ENCODE measurements at regions not wholly inside any gene's neighbourhood (a gene's known extent, or its start where the extent isn't known, plus 50 kb on each side); places are given as distances from the start of the nearest gene placed in this dataset.

DNA sequence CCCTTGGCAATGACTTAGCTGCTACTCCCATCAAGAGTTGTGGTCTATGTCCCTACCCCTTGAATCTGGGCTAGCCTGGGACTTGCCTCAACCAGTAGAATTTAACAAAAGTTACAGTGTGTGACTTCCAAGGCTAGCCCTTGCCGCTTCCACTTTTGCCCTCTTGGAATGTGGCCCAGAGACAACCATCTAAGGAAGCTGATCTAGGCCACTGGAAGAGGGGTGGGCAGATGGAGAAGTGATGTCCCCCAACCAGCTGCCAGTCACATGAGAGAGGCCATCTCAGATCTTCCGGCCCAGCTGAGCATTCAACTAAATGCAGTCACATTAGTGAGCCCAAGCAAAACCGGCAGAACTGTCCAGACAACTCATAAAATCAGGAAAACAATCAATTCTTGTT is 115.1 kb downstream of the TOMM20 start:
- POLR2A ChIA-PET: interaction anchor here (0.8 to 1.2 kb wide), 2 partner anchors 289 to 404 kb away, joined by 3 to 4 read pairs; partner anchors contain the start of gene IRF2BP2
- H3K27ac Mint-ChIP-seq: peak overlapping the region; percentile 95
- intact Hi-C loops (cut with micrococcal nuclease): loop anchor here (5.0 to 10.0 kb wide), 4 partner anchors 51 to 519 kb away; no protein-coding TSS in a partner anchor
- no peak overlapping the region for H3K4me3 Mint-ChIP-seq
- H3K27me3 Mint-ChIP-seq: no peaks in the 10 kb centered on the region
- ATAC-seq: no peak
- TF ChIP-seq, protein P1, sequence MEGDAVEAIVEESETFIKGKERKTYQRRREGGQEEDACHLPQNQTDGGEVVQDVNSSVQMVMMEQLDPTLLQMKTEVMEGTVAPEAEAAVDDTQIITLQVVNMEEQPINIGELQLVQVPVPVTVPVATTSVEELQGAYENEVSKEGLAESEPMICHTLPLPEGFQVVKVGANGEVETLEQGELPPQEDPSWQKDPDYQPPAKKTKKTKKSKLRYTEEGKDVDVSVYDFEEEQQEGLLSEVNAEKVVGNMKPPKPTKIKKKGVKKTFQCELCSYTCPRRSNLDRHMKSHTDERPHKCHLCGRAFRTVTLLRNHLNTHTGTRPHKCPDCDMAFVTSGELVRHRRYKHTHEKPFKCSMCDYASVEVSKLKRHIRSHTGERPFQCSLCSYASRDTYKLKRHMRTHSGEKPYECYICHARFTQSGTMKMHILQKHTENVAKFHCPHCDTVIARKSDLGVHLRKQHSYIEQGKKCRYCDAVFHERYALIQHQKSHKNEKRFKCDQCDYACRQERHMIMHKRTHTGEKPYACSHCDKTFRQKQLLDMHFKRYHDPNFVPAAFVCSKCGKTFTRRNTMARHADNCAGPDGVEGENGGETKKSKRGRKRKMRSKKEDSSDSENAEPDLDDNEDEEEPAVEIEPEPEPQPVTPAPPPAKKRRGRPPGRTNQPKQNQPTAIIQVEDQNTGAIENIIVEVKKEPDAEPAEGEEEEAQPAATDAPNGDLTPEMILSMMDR (IDR thresholded peaks at IDR 0.05): no peak
- peaks cover 12% of the 10 kb centered on the region for H3K9me3 Mint-ChIP-seq
- CTCF ChIA-PET: no interaction called here
- H3K36me3 Mint-ChIP-seq (ENCODE audit: low read depth): peaks cover 29% of the 10 kb centered on the region
- DNase-seq: no peak
- peaks cover 87% of the 10 kb centered on the region for H3K4me1 Mint-ChIP-seq (ENCODE audit: low read depth)

DNA sequence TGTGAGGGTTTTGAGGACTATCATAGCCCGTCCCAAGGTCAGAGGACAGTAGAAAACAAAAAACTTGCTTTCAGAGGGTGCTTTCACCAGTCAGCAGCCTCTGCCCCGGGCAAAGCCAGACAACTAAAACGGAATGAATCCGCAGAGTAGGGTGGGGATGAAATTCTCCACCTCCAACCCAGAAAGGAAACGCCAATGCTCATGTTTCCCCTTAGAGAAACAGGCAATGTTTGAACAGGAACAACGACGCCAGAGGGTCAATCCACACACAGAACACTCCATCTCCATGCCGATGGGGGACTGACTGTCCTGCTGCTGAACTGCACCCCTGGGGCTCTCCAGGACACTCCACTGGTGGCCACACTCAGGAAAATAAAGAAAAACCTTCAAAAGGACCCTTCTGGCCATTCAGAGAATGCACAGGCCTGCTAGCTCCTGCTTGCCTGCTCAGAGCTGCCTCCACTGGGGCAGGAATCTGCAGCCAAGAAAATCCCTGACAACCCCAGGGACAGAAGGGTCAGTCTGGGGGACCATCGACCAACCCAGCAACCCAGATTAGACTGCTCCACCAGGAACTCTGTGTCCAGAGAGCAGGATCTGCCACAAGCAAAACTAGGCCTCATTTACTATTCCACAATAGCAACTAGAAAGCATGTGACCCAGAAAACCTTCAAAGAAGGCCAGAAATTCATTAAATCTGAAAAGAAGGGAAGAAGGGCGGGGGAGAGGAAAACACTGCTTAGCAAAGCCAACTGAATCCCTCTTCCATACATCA is 116.0 kb downstream of the TOMM20 start:
- peaks cover 14% of the 10 kb centered on the region for H3K9me3 Mint-ChIP-seq
- DNase-seq: no peak
- TF ChIP-seq, protein P1 (IDR thresholded peaks at IDR 0.05): no peak
- ATAC-seq: no peak
- peak overlapping the region; percentile 95 for H3K27ac Mint-ChIP-seq
- H3K4me1 Mint-ChIP-seq (ENCODE audit: low read depth): peaks cover 85% of the 10 kb centered on the region
- ChIA-PET CTCF (interaction anchor here (0.9 to 1.8 kb wide), 8 partner anchors 10 to 174 kb away, joined by 3 to 7 read pairs (median 4); no protein-coding TSS in a partner anchor), POLR2A (interaction anchor here (1.0 to 2.0 kb wide), 21 partner anchors 10 to 403 kb away, joined by 3 to 25 read pairs (median 6); partner anchors contain the start of gene IRF2BP2)
- intact Hi-C loops (cut with micrococcal nuclease): loop anchor here (5.0 to 10.0 kb wide), 4 partner anchors 50 to 518 kb away; no protein-coding TSS in a partner anchor
- peaks cover 32% of the 10 kb centered on the region for H3K36me3 Mint-ChIP-seq (ENCODE audit: low read depth)
- no peaks in the 10 kb centered on the region for H3K27me3 Mint-ChIP-seq
- peak overlapping the region; percentile 51 for H3K4me3 Mint-ChIP-seq

DNA sequence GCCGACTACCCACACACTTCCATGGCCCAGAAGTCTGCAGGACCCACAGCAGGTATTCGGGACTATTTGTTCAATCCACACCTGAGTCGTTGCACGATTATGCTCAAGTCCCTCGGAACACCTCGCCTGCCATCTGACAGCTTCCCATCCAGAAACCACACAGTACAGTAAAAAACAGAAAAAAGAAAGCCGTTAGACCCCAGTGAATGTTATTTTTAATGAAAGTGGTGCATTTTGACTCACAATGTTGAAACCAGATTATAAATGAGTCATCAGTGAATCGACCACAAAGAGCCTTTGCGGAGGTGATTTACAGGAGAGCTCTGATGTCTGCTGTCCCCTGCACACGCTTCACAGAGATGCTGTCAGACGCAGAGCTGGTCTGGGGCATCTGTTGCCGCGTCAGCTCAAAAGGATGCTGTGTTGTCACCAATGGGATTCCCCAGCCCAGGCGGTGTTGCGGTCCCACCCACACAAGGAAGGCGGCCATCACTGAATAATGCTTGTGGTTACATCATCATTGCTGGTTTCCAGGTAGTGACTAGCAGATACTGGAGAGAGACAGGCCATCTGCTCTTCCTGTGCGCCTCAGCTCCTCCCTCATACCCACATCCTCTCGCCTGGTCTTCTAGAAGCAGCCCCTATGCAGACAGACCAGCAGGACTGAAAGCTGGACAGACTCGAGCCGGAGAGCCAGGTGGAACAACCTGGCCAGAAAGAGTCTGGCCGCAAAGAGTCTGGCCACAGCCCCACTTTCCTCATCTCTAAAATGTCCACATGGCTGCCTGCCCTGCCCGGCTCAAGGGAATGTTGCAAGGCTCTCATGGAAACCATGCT is 116.8 kb downstream of the TOMM20 start:
- Mint-ChIP-seq H3K36me3 (ENCODE audit: low read depth) (peaks cover 31% of the 10 kb centered on the region), H3K9me3 (peaks cover 17% of the 10 kb centered on the region), H3K27ac (peak overlapping the region; percentile 95), H3K4me3 (peak overlapping the region; percentile 51), H3K27me3 (no peaks in the 10 kb centered on the region), H3K4me1 (ENCODE audit: low read depth) (peaks cover 84% of the 10 kb centered on the region)
- ATAC-seq: peak; percentile 80
- TF ChIP-seq, protein P1 (IDR thresholded peaks at IDR 0.05): no peak
- POLR2A ChIA-PET: interaction anchor here (0.6 to 2.3 kb wide), 33 partner anchors 10 to 407 kb away, joined by 3 to 25 read pairs (median 5); partner anchors contain the start of gene IRF2BP2
- intact Hi-C loops (cut with micrococcal nuclease): loop anchor here (2.0 to 10.0 kb wide), 7 partner anchors 31 to 517 kb away; no protein-coding TSS in a partner anchor
- DNase-seq: peak; percentile 99
- CTCF ChIA-PET: interaction anchor here (0.8 to 1.8 kb wide), 13 partner anchors 11 to 512 kb away, joined by 3 to 7 read pairs (median 4); no protein-coding TSS in a partner anchor

DNA sequence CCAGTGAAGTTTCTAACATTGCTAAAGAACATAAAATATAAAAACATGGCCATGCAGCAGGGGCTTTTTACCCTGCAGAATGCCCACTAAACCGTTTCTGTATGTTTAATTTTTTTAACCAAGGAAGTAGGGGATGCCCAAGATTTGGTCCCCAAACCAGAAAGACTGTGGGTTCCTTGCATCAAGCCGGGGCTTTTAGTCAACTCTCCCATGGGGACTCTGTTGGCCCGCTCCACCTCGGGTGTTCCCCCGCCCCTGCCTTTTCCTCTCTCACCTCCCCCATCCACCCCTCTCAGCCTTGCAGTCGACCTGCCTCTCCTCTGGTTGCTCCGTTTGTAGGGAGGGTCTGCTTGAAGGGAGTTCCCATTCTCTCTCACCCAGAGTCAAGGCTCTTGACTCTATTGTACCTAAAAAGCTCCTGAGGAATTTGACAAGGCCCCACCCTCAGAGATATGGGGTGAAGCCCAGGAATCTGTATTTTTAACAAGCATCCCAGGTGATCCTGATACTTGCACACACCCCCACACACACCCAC is 117.5 kb downstream of the TOMM20 start:
- peak overlapping the region; percentile 51 for H3K4me3 Mint-ChIP-seq
- DNase-seq (peak; percentile 91), ATAC-seq (peak; percentile 37)
- H3K36me3 Mint-ChIP-seq (ENCODE audit: low read depth): peaks cover 32% of the 10 kb centered on the region
- CTCF ChIA-PET: interaction anchor here (0.8 to 1.8 kb wide), 11 partner anchors 11 to 511 kb away, joined by 3 to 7 read pairs (median 4); no protein-coding TSS in a partner anchor
- H3K27me3 Mint-ChIP-seq: no peaks in the 10 kb centered on the region
- H3K27ac Mint-ChIP-seq: peak overlapping the region; percentile 95
- TF ChIP-seq, protein P1 (IDR thresholded peaks at IDR 0.05): no peak
- H3K9me3 Mint-ChIP-seq: peaks cover 17% of the 10 kb centered on the region
- POLR2A ChIA-PET: interaction anchor here (0.6 to 2.3 kb wide), 31 partner anchors 9 to 406 kb away, joined by 3 to 25 read pairs (median 6); partner anchors contain the start of gene IRF2BP2
- intact Hi-C loops (cut with micrococcal nuclease): loop anchor here (2.0 to 10.0 kb wide), 7 partner anchors 30 to 516 kb away; no protein-coding TSS in a partner anchor
- peaks cover 87% of the 10 kb centered on the region for H3K4me1 Mint-ChIP-seq (ENCODE audit: low read depth)

All from activated CD8-positive, alpha-beta T cell treated with anti-CD3 and anti-CD28 coated beads for 36 hours (primary cell).